Endothelial cell of umbilical vein (primary cell): ENCODE measurements at regions not wholly inside any gene's neighbourhood (a gene's known extent, or its start where the extent isn't known, plus 50 kb on each side); places are given as distances from the start of the nearest gene placed in this dataset.

Source experiments
- BruUV-seq: library from RNA; stranded (reverse); fragments of 400-500 nt; replicated peaks from 2 replicates; lab custom pipeline; 2021; lab: Mats Ljungman, UMichigan
- CTCF ChIA-PET: fragments of 300-600, 350-600 bp; sonication (Branson Sonifier 250); formaldehyde crosslinking; loops from one replicate; lab custom pipeline; 2021; ENCODE audit warnings: antibody characterized with exemption, inconsistent platforms; lab: Charles Lee
- POLR2A ChIA-PET: fragments of 300-600, 350-600 bp; sonication (Branson Sonifier 250); formaldehyde crosslinking; loops from one replicate; lab custom pipeline; 2021; ENCODE audit warnings: antibody characterized with exemption, inconsistent platforms; lab: Charles Lee
- DNase-seq: peaks from one replicate; pipeline ENCODE4 v3.0.0-alpha.2; 2011; ENCODE audit warnings: low read depth, low spot score
- FAIRE-seq: peaks from 2 replicates; lab custom pipeline; 2011; peaks lifted over from hg19 to GRCh38; lab: Jason Lieb, UNC
- H2AFZ ChIP-seq: 2 replicates; pipeline ENCODE4 v1.6.0; 2012; ENCODE audit warnings: low read depth, low read length, control low read depth, inconsistent platforms
- H3K27ac ChIP-seq: 2 replicates; pipeline ENCODE4 v1.5.1; 2011; ENCODE audit warnings: low read depth, mild to moderate bottlenecking, control low read depth, low read length, moderate library complexity; ENCODE audit not compliant: insufficient read depth
- H3K27me3 ChIP-seq, 2 experiments: 2 replicates each; pipeline versions ENCODE4 v1.6.0 to v1.6.1; 2011; ENCODE audit warnings: low read length in 2 of 2, mixed read lengths in 1 of 2; ENCODE audit not compliant: control insufficient read depth in 2 of 2, insufficient read depth in 2 of 2
- H3K36me3 ChIP-seq, 2 experiments: 2 replicates in 1 of 2; 3 replicates in 1 of 2; pipeline ENCODE4 v1.5.1; 2011; ENCODE audit warnings: low read length in 2 of 2, mild to moderate bottlenecking in 1 of 2, moderate library complexity in 1 of 2; ENCODE audit not compliant: control insufficient read depth in 2 of 2, insufficient read depth in 2 of 2; ENCODE audit errors: extremely low read depth in 1 of 2
- H3K4me1 ChIP-seq: 3 replicates; pipeline ENCODE4 v1.5.1; 2011; ENCODE audit warnings: mild to moderate bottlenecking, low read length; ENCODE audit not compliant: control insufficient read depth, insufficient read depth; ENCODE audit errors: extremely low read depth
- H3K4me2 ChIP-seq: 2 replicates; pipeline ENCODE4 v1.6.1; 2011; ENCODE audit warnings: low read length, control low read depth, mixed read lengths; ENCODE audit not compliant: insufficient read depth
- H3K4me3 ChIP-seq, 3 experiments: fragments of 200-600 bp in 1 of 3; sonication (generic), shearing (Covaris generic) in 1 of 3; replicated peaks in 1 of 3; 2 replicates each; pipeline ENCODE4 v1.5.1; 2011 to 2016; ENCODE audit warnings: control low read depth in 3 of 3, low read length in 3 of 3, mild to moderate bottlenecking in 2 of 3, inconsistent platforms in 1 of 3, low read depth in 1 of 3, moderate library complexity in 1 of 3; ENCODE audit not compliant: insufficient read depth in 1 of 3
- H3K79me2 ChIP-seq: 2 replicates; pipeline ENCODE4 v1.6.0; 2012; ENCODE audit warnings: low read length, inconsistent platforms; ENCODE audit not compliant: control insufficient read depth, insufficient read depth
- H3K9ac ChIP-seq: replicated peaks from 2 replicates; pipeline ENCODE3; 2011; ENCODE audit warnings: low read length, control low read depth; ENCODE audit not compliant: insufficient read depth; ENCODE audit errors: extremely low read depth
- H3K9me1 ChIP-seq: replicated peaks from 3 replicates; pipeline ENCODE4 v1.6.0; 2011; ENCODE audit warnings: mild to moderate bottlenecking, low read length; ENCODE audit not compliant: control insufficient read depth, insufficient read depth; ENCODE audit errors: extremely low read depth
- H3K9me3 ChIP-seq: replicated peaks from 2 replicates; pipeline ENCODE4 v1.5.1; 2012; ENCODE audit warnings: low read length, inconsistent platforms; ENCODE audit not compliant: control insufficient read depth, insufficient read depth
- H4K20me1 ChIP-seq: replicated peaks from 2 replicates; pipeline ENCODE3; 2011; ENCODE audit warnings: mild to moderate bottlenecking, low read length; ENCODE audit not compliant: control insufficient read depth, insufficient read depth; ENCODE audit errors: extremely low read depth
- CTCF ChIP-seq, 2 donors: IDR thresholded peaks; 1 replicate in 1 of 2; 2 replicates in 1 of 2; pipeline ENCODE4 v1.5.1; 2011; ENCODE audit warnings: low read length in 2 of 2, mild to moderate bottlenecking in 2 of 2, moderate library complexity in 2 of 2, control low read depth in 1 of 2, inconsistent platforms in 1 of 2, low read depth in 1 of 2; ENCODE audit not compliant: insufficient read depth in 1 of 2; ENCODE audit errors: extremely low read depth in 1 of 2
- EZH2 ChIP-seq: IDR thresholded peaks from 2 replicates; pipeline ENCODE4 v1.6.1; 2012; ENCODE audit warnings: borderline replicate concordance, low read depth, mild to moderate bottlenecking, moderate library complexity, low read length, inconsistent platforms; ENCODE audit not compliant: severe bottlenecking
- FOS ChIP-seq: IDR thresholded peaks from 2 replicates; pipeline ENCODE4 v1.6.1; 2011; ENCODE audit warnings: mild to moderate bottlenecking, low read length, moderate library complexity, borderline replicate concordance; ENCODE audit not compliant: insufficient read depth
- GATA2 ChIP-seq: IDR thresholded peaks from 2 replicates; pipeline ENCODE4 v1.7.0; 2011; ENCODE audit warnings: low read depth, mild to moderate bottlenecking, moderate library complexity, mixed read lengths, low read length; ENCODE audit not compliant: insufficient read length, insufficient read depth
- JUN ChIP-seq: IDR thresholded peaks from 2 replicates; pipeline ENCODE4 v1.6.1; 2011; ENCODE audit warnings: borderline replicate concordance, low read depth; ENCODE audit not compliant: insufficient read length, insufficient read depth
- MYC ChIP-seq: IDR thresholded peaks from one replicate; pipeline ENCODE4 v1.6.1; 2011; ENCODE audit warnings: mild to moderate bottlenecking, low read depth, low read length
- POLR2A ChIP-seq: IDR thresholded peaks from 2 replicates; pipeline ENCODE4 v1.6.1; 2012; ENCODE audit warnings: low read depth, mild to moderate bottlenecking, control low read depth, low read length
- POLR2AphosphoS5 ChIP-seq: IDR thresholded peaks from 2 replicates; pipeline ENCODE4 v1.6.1; 2012; ENCODE audit warnings: low read depth, mild to moderate bottlenecking, control low read depth, low read length, moderate library complexity; ENCODE audit not compliant: insufficient read depth
- dilution Hi-C: fragments of 300-500 bp; cut with MboI; formaldehyde crosslinking; loops from one replicate; pipeline ENCODE4 v1.15.0; 2019; ENCODE audit warnings: low sequenced_read_pairs; ENCODE audit not compliant: extremely low pct_ligation_motif_present
- intact Hi-C: fragments of 100-400 bp; cut with micrococcal nuclease; formaldehyde crosslinking; loops from one replicate; pipeline ENCODE4 v1.10.0; 2022
- TF ChIP-seq, protein P1 (sequence below): IDR thresholded peaks from 2 replicates; pipeline ENCODE4 v1.6.1; 2011; ENCODE audit not compliant: insufficient read depth, insufficient read length

- Histone ChIP-seq H3K79me2 (no peaks in the 10 kb centered on the region), H3K4me1 (no peaks in the 10 kb centered on the region), H3K4me3 (no peak overlapping the region), H3K36me3 (no peaks in the 10 kb centered on the region), H4K20me1 (no peaks in the 10 kb centered on the region), H2AFZ (no peak overlapping the region), H3K27me3 (no peaks in the 10 kb centered on the region), H3K9me3 (peaks cover 14% of the 10 kb centered on the region), H3K4me2 (no peak overlapping the region), H3K27ac (no peak overlapping the region), H3K9ac (no peak overlapping the region), H3K9me1 (no peaks in the 10 kb centered on the region)
- ChIA-PET POLR2A (no interaction called here), CTCF (no interaction called here)
- no peak for TF ChIP-seq FOS
- TF ChIP-seq GATA2 = no peak
- TF ChIP-seq, protein P1, sequence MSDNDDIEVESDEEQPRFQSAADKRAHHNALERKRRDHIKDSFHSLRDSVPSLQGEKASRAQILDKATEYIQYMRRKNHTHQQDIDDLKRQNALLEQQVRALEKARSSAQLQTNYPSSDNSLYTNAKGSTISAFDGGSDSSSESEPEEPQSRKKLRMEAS = no peak
- no peak for TF ChIP-seq POLR2AphosphoS5
- no peak for TF ChIP-seq MYC
- TF ChIP-seq JUN = no peak
- no peak for TF ChIP-seq CTCF (IDR thresholded peaks at IDR 0.05; ENCODE audit: extremely low read depth in 1 of 2, insufficient read depth in 1 of 2, low read depth in 1 of 2, low read length in 2 of 2)
- no peak for TF ChIP-seq POLR2A
- no peak for TF ChIP-seq EZH2
- DNase-seq = no peak
- no peak for FAIRE-seq
- dilution Hi-C loops = no loop called here
- no TSS peak for BruUV-seq
- intact Hi-C loops = no loop called here
These were observed 350.7 kb downstream of the GLRX3 start for GRCh38 chr10:130486906-130487305.
